Muscle of arm (tissue), 1 donor: ENCODE measurements at regions not wholly inside any gene's neighbourhood (a gene's known extent, or its start where the extent isn't known, plus 50 kb on each side); places are given as distances from the start of the nearest gene placed in this dataset.

ENCODE experiments used
- DNase-seq: peaks from one replicate; pipeline ENCODE4 v3.0.0-alpha.2; 2013

- DNase-seq, result no peak
Observed at GRCh38 chr7:19213746-19214145, 68.5 kb upstream of the FERD3L start.

DNA sequence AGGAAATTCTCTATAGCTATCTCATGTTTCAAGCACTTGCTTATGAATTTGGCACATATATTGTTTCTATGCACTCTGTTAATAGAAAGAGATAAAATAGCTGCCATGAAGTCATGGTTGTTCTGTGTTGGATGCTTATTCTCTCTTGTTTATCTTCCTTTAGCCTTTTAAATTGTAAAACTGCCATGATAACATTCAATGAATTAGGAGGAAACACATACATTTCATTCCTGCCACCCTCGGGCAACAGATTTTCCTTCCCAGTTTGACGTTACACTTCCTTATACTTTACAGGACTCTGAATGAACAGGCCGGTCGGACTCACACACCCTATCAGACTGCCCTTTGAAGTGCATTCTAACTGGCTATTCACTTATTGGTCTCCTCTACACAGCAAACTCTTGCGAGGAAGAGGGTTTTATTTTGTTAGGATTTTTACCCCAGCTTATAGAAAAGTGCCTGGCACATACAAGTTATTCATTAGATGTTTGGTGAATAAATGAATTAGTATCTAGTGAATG lies 65.7 kb upstream of the FERD3L start:
- no peak for DNase-seq

- peak; percentile 33 for DNase-seq
Observed at GRCh38 chr7:19209166-19209696, 64.0 kb upstream of the FERD3L start.

DNA sequence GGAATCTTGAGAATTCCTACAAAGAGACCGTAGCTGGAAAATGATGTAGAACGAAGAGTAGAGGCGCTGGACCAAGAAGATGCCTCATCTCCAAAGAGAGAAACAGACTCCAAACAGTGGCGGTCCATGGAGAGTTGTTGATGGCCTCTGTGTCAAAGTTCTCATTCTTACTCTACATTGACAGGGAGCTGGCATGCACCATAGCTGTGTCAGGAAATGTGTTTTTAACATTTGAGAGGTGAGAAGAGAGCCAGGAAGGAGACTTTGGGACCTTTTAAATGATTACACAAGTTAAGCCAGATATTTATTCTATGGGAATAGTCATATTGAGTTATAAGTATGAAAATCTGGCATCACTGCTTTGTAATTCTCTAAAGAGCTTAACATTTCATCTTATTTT lies 61.5 kb upstream of the FERD3L start:
- peak; percentile 25 for DNase-seq

DNA sequence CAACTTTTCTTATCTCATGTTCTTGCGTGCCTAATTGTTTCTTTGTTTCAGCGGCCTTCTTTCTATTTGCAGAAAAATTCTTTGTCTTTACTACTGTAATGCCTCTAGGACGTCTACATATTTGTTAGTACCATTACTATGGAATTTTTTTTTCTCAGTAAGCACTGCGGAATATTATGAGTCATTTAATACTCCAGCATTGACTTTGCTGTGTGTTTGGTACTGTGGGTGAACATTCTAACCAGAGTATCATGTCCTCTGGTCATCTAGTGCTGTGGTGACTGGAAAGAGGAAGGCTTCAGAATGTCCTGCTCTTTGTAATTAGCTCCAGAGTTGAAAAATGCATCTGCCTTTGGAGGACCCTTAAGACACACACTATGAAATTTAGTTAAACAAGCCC lies 58.5 kb upstream of the FERD3L start:
- no peak for DNase-seq

- no peak for DNase-seq
Observed at GRCh38 chr7:19202599-19202998, 57.4 kb upstream of the FERD3L start.
